ENCODE measurements at regions not wholly inside any gene's neighbourhood (a gene's known extent, or its start where the extent isn't known, plus 50 kb on each side); places are given as distances from the start of the nearest gene placed in this dataset.
"Not testable (repeated sequence)": the region's sequence is repeated elsewhere in the genome, so short reads cannot be mapped to it uniquely, and the experiment has no call there.

GRCh38 chr22:22296047-22296446 is 51.5 kb downstream of the VPREB1 start:
- not testable (repeated sequence) for H3K4me3 ChIP-seq (ENCODE audit: control insufficient read depth, low read depth, low read length)

GRCh38 chr22:22297159-22297793 is 52.7 kb downstream of the VPREB1 start:
- peak; percentile 12 for DNase-seq (ENCODE audit: low read depth)

More at GRCh38 chr22:22296047-22296446, 51.5 kb downstream of the VPREB1 start:
- DNase-seq (ENCODE audit: low read depth) = not testable (repeated sequence)

GRCh38 chr22:22297794-22298653 is 53.4 kb downstream of the VPREB1 start:
- H3K4me3 ChIP-seq (ENCODE audit: control insufficient read depth, low read depth, low read length) = peak overlapping the region; percentile 65
- DNase-seq (ENCODE audit: low read depth) = peak; percentile 40
- TF ChIP-seq CTCF (conservative IDR thresholded peaks at IDR 0.05; ENCODE audit: control insufficient read depth, insufficient read depth, low read depth, low read length) = peak; percentile 20

More at GRCh38 chr22:22297159-22297793, 52.7 kb downstream of the VPREB1 start:
- peak overlapping the region; percentile 59 for H3K4me3 ChIP-seq (ENCODE audit: control insufficient read depth, low read depth, low read length)

GRCh38 chr22:22298654-22299009 is 54.0 kb downstream of the VPREB1 start:
- not testable (repeated sequence) for DNase-seq (ENCODE audit: low read depth)
- H3K4me3 ChIP-seq (ENCODE audit: control insufficient read depth, low read depth, low read length) = peak overlapping the region; percentile 65

- H3K4me3 ChIP-seq (ENCODE audit: control insufficient read depth, low read depth, low read length); DNase-seq (ENCODE audit: low read depth): not testable (repeated sequence)
Observed at GRCh38 chr22:22300511-22300910, 55.9 kb downstream of the VPREB1 start.

- DNase-seq (ENCODE audit: low read depth); H3K4me3 ChIP-seq (ENCODE audit: control insufficient read depth, low read depth, low read length): not testable (repeated sequence)
Observed at GRCh38 chr22:22300946-22301345, 56.4 kb downstream of the VPREB1 start.

- H3K4me3 ChIP-seq (ENCODE audit: control insufficient read depth, low read depth, low read length) = no peak overlapping the region
- DNase-seq (ENCODE audit: low read depth) = no peak
- TF ChIP-seq CTCF (conservative IDR thresholded peaks at IDR 0.05; ENCODE audit: control insufficient read depth, insufficient read depth, low read depth, low read length) = no peak
Observed at GRCh38 chr22:22316589-22316988, 72.0 kb downstream of the VPREB1 start.

- no peak for DNase-seq (ENCODE audit: low read depth)
- no peak overlapping the region for H3K4me3 ChIP-seq (ENCODE audit: control insufficient read depth, low read depth, low read length)
Observed at GRCh38 chr22:22318723-22319465, 74.3 kb downstream of the VPREB1 start.

More at GRCh38 chr22:22318723-22319465, 74.3 kb downstream of the VPREB1 start:
- no peak for TF ChIP-seq CTCF (conservative IDR thresholded peaks at IDR 0.05; ENCODE audit: control insufficient read depth, insufficient read depth, low read depth, low read length)

All from fibroblast of mammary gland (primary cell).